ENCODE measurements at regions not wholly inside any gene's neighbourhood (a gene's known extent, or its start where the extent isn't known, plus 50 kb on each side); places are given as distances from the start of the nearest gene placed in this dataset.

DNA sequence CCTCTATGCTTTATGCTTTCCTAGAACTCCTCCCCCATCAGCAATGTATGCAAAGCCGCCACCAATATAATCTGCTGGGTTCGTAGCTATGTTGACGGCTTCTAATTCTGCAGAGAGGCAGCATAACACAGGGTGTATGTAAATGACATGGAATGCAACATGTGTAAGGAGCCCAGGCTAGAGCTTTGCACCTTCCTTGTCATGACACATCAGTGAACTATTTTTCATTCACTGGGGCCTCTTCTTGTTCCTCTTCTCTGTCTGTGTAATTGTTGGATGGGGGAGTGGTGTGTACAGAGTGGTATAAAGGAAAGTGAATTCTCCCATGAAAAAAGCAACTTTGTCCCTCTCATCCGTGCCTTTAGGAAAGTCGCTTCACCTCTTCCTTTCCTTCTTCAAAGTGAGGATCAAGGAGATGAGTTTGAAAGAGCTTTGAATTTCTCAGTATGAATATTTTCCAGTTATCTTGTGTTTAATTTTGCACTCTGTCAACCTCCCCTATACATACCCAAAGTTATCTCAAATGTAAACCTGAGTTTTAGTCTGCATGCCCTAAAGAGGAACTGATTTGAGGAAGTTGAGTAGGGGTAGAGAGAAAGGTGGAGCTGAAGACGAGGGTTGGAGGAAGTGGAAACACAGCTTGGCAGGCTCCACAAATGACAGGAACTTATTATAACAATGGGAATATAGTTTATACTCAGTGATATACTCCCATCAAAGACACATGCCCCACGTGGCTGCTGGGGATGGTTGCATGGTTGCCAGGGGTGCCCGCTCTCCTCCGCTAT lies 74.9 kb upstream of the ARL4C start:
- H3K27me3 Mint-ChIP-seq (ENCODE audit: unreplicated experiment) = peaks cover 4% of the 10 kb centered on the region
- DNase-seq (ENCODE audit: low spot score) = no peak
- no peak overlapping the region for H3K4me3 Mint-ChIP-seq (ENCODE audit: unreplicated experiment)
- TF ChIP-seq, protein P1, sequence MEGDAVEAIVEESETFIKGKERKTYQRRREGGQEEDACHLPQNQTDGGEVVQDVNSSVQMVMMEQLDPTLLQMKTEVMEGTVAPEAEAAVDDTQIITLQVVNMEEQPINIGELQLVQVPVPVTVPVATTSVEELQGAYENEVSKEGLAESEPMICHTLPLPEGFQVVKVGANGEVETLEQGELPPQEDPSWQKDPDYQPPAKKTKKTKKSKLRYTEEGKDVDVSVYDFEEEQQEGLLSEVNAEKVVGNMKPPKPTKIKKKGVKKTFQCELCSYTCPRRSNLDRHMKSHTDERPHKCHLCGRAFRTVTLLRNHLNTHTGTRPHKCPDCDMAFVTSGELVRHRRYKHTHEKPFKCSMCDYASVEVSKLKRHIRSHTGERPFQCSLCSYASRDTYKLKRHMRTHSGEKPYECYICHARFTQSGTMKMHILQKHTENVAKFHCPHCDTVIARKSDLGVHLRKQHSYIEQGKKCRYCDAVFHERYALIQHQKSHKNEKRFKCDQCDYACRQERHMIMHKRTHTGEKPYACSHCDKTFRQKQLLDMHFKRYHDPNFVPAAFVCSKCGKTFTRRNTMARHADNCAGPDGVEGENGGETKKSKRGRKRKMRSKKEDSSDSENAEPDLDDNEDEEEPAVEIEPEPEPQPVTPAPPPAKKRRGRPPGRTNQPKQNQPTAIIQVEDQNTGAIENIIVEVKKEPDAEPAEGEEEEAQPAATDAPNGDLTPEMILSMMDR (IDR thresholded peaks at IDR 0.05; ENCODE audit: unreplicated experiment) = no peak
- H3K9me3 Mint-ChIP-seq (ENCODE audit: unreplicated experiment) = no peaks in the 10 kb centered on the region
- H3K27ac Mint-ChIP-seq (ENCODE audit: unreplicated experiment) = no peak overlapping the region
- H3K36me3 Mint-ChIP-seq (ENCODE audit: low read depth, unreplicated experiment) = no peaks in the 10 kb centered on the region
- peaks cover 6% of the 10 kb centered on the region for H3K4me1 Mint-ChIP-seq (ENCODE audit: unreplicated experiment)

DNA sequence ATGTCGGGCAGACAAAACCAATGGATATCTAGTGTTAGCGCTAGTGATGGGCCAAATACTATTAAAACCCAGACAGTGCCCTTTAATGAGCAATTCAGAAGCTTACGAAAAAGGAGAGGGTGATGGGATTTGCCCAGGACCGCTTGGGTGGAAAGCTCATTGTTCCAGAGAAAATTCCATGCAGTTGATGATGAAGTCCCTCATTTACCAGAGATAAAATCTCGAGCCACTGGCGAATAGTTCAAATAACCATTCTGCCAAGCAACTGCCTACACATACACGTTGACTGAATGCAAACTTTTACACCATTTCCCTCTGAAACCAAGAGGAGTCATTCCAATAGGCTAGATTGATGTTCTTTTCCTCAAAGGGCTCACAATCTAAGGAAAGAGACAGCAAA lies 73.6 kb upstream of the ARL4C start:
- Mint-ChIP-seq H3K27ac (ENCODE audit: unreplicated experiment) (no peak overlapping the region), H3K4me1 (ENCODE audit: unreplicated experiment) (peaks cover 10% of the 10 kb centered on the region), H3K9me3 (ENCODE audit: unreplicated experiment) (no peaks in the 10 kb centered on the region), H3K4me3 (ENCODE audit: unreplicated experiment) (no peak overlapping the region), H3K36me3 (ENCODE audit: low read depth, unreplicated experiment) (no peaks in the 10 kb centered on the region), H3K27me3 (ENCODE audit: unreplicated experiment) (peaks cover 4% of the 10 kb centered on the region)
- DNase-seq (ENCODE audit: low spot score) = no peak
- TF ChIP-seq, protein P1 (IDR thresholded peaks at IDR 0.05; ENCODE audit: unreplicated experiment) = no peak

DNA sequence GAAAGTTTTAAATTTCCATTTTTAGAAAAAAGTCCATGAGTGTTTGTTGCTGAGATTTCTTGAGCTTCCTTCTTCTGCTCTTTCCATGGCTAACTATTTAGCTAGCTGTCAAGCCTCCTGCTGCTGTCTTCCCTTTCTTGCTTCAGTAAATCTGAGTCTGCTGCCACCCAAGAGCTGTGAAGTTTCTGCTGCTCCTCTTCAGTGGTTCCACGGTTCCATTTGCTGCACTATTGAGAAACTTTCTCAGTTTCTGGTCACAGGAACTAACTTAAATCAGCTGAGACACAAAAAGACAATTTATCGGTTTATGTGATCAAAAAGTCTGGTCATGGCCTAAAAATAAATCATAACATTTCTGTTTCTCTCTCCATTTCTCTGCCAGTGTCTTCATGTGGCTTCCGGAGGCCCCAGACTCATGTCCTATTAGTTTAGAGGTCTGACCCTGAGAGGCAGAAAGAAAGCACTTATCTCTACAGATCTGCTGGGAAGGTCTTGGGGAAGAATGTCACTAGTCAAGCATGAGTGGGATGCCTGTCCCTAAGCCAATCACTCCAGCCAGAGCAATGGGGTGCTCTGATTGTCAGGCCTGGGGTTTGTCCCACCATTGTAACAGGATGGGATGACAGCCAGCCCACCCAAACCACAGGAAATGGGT lies 73.0 kb upstream of the ARL4C start:
- H3K27ac Mint-ChIP-seq (ENCODE audit: unreplicated experiment) = no peak overlapping the region
- H3K36me3 Mint-ChIP-seq (ENCODE audit: low read depth, unreplicated experiment) = no peaks in the 10 kb centered on the region
- TF ChIP-seq, protein P1 (IDR thresholded peaks at IDR 0.05; ENCODE audit: unreplicated experiment) = no peak
- peaks cover 4% of the 10 kb centered on the region for H3K27me3 Mint-ChIP-seq (ENCODE audit: unreplicated experiment)
- no peak overlapping the region for H3K4me3 Mint-ChIP-seq (ENCODE audit: unreplicated experiment)
- DNase-seq (ENCODE audit: low spot score) = no peak
- H3K9me3 Mint-ChIP-seq (ENCODE audit: unreplicated experiment) = no peaks in the 10 kb centered on the region
- peaks cover 12% of the 10 kb centered on the region for H3K4me1 Mint-ChIP-seq (ENCODE audit: unreplicated experiment)

DNA sequence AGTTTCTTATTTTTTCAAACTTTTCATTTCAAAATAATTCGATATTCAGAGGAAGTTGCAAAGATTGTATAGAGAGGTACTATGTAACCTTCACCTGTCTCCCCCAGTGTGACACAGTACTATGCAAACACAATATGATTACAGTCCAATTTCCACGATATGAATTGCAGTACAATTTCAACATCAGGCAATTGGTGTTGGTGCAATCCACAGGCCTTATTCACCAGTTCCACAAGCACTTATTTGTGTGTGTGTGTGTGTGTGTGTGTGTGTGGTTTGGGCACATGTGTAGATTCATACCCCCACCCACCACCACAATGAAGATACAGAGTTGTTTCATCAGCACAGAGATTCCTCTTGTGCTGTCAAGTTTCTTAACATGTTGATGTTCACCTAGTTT lies 69.7 kb upstream of the ARL4C start:
- H3K27me3 Mint-ChIP-seq (ENCODE audit: unreplicated experiment) = peaks cover 4% of the 10 kb centered on the region
- DNase-seq (ENCODE audit: low spot score) = no peak
- H3K36me3 Mint-ChIP-seq (ENCODE audit: low read depth, unreplicated experiment) = peaks cover 3% of the 10 kb centered on the region
- H3K4me1 Mint-ChIP-seq (ENCODE audit: unreplicated experiment) = peaks cover 8% of the 10 kb centered on the region
- TF ChIP-seq, protein P1 (IDR thresholded peaks at IDR 0.05; ENCODE audit: unreplicated experiment) = no peak
- no peak overlapping the region for H3K4me3 Mint-ChIP-seq (ENCODE audit: unreplicated experiment)
- peaks cover 2% of the 10 kb centered on the region for H3K9me3 Mint-ChIP-seq (ENCODE audit: unreplicated experiment)
- H3K27ac Mint-ChIP-seq (ENCODE audit: unreplicated experiment) = no peak overlapping the region
